Activated CD8-positive, alpha-beta memory T cell treated with anti-CD3 and anti-CD28 coated beads, Interleukin-2, amount 10 ng/mL, durations not matched to agents 7 days and 5 days (primary cell): ENCODE measurements at regions not wholly inside any gene's neighbourhood (a gene's known extent, or its start where the extent isn't known, plus 50 kb on each side); places are given as distances from the start of the nearest gene placed in this dataset.

ENCODE experiments used
- ATAC-seq: fragments of 150-1000 bp; cut with Tn5 transposase; one replicate; pipeline ENCODE4 v1.10.0; 2021; ENCODE audit warnings: moderate library complexity
- CTCF ChIA-PET: fragments of 350-600 bp; sonication (Branson Sonifier 250); formaldehyde crosslinking; loops from one replicate; lab custom pipeline; 2021; ENCODE audit warnings: antibody characterized with exemption; lab: Charles Lee
- DNase-seq: peaks from one replicate; pipeline ENCODE4 v3.0.0-alpha.2; 2020
- H3K27ac Mint-ChIP-seq: one replicate; pipeline ENCODE4 v1.8.0; 2021; ENCODE audit warnings: mild to moderate bottlenecking, mixed read lengths
- H3K27me3 Mint-ChIP-seq: one replicate; pipeline ENCODE4 v1.8.0; 2021; ENCODE audit warnings: mixed read lengths
- H3K36me3 Mint-ChIP-seq: one replicate; pipeline ENCODE4 v1.8.0; 2021; ENCODE audit warnings: mild to moderate bottlenecking, mixed read lengths
- H3K4me1 Mint-ChIP-seq: one replicate; pipeline ENCODE4 v1.8.0; 2021; ENCODE audit warnings: mixed read lengths
- H3K4me3 Mint-ChIP-seq: one replicate; pipeline ENCODE4 v1.8.0; 2021; ENCODE audit warnings: mild to moderate bottlenecking, moderate library complexity, mixed read lengths
- H3K9me3 Mint-ChIP-seq: one replicate; pipeline ENCODE4 v1.8.0; 2022; ENCODE audit warnings: low read depth, mixed read lengths

- H3K27me3 Mint-ChIP-seq: no peaks in the 10 kb centered on the region
- H3K4me1 Mint-ChIP-seq: no peaks in the 10 kb centered on the region
- H3K36me3 Mint-ChIP-seq: no peaks in the 10 kb centered on the region
- DNase-seq: no peak
- no peak for ATAC-seq
- no peak overlapping the region for H3K27ac Mint-ChIP-seq
- CTCF ChIA-PET: no interaction called here
- no peaks in the 10 kb centered on the region for H3K9me3 Mint-ChIP-seq
- H3K4me3 Mint-ChIP-seq: no peak overlapping the region
Observed at GRCh38 chr2:17252258-17252657, 266.0 kb downstream of the RAD51AP2 start.

- H3K36me3 Mint-ChIP-seq: no peaks in the 10 kb centered on the region
Observed at GRCh38 chr2:17251171-17251570, 267.1 kb downstream of the RAD51AP2 start.

GRCh38 chr2:17249249-17249648, 269.0 kb downstream of the RAD51AP2 start:
- Mint-ChIP-seq H3K27me3 (no peaks in the 10 kb centered on the region), H3K36me3 (no peaks in the 10 kb centered on the region), H3K27ac (no peak overlapping the region), H3K4me1 (no peaks in the 10 kb centered on the region), H3K9me3 (no peaks in the 10 kb centered on the region), H3K4me3 (no peak overlapping the region)
- ATAC-seq (no peak), DNase-seq (no peak)
- CTCF ChIA-PET: no interaction called here

More at GRCh38 chr2:17251171-17251570, 267.1 kb downstream of the RAD51AP2 start:
- Mint-ChIP-seq H3K4me3 (no peak overlapping the region), H3K4me1 (no peaks in the 10 kb centered on the region), H3K9me3 (no peaks in the 10 kb centered on the region), H3K27ac (no peak overlapping the region), H3K27me3 (no peaks in the 10 kb centered on the region)
- DNase-seq: no peak
- no peak for ATAC-seq
- CTCF ChIA-PET: no interaction called here

DNA sequence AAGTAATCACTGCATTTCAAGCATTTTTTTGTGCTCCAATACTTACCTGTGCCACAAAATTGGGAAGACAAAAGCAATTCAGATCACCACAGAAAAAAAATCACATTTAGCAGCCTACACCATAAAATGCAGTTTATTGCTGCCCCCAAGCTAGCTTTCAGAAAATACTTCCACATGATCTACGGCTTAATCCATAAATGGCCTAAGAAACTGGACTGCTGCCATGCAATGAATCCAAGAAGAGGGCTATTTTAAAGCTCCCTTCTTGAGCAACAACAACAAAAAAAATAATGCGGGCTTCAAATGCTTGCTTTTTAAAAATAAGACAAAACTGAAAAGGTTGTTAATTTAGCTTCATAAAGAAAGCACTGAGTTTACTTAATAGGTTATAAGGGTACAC, 272.3 kb downstream of the RAD51AP2 start:
- H3K27me3 Mint-ChIP-seq: no peaks in the 10 kb centered on the region
- H3K4me1 Mint-ChIP-seq: no peaks in the 10 kb centered on the region
- no peaks in the 10 kb centered on the region for H3K36me3 Mint-ChIP-seq
- ATAC-seq (no peak), DNase-seq (no peak)
- CTCF ChIA-PET: no interaction called here
- no peaks in the 10 kb centered on the region for H3K9me3 Mint-ChIP-seq
- no peak overlapping the region for H3K4me3 Mint-ChIP-seq
- no peak overlapping the region for H3K27ac Mint-ChIP-seq

DNA sequence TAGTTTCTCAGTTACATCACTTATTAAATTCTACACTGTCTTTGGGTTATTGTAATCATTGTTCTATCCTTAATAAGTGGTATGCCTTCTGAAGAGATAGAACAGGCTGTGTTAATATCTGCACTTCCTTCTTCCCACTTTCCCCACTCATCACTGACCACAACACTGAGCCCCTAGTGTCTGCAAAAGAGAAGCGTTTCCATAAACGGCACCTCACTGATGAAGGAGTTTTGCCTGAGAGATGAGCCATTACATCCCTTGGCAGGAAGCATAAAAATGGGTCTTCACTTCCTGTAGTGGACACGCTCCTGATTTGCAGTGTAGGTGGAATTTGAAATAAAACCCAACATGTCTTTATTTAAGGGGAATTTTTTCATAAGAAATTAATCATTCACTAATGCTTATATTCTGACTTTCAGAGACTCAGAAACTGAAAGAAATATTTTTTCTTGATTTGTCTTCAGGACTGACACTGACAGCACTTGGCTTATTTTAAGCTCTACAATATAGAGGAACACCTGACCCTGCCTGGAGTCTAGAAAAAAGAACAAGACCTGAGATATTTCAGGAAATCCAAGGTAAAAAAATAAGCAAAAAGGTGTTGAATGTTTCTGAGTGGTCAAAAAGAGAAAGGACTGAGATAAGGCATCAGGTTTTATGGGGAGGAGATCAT, 275.3 kb downstream of the RAD51AP2 start:
- no peak for DNase-seq
- H3K4me3 Mint-ChIP-seq: no peak overlapping the region
- CTCF ChIA-PET: no interaction called here
- no peaks in the 10 kb centered on the region for H3K9me3 Mint-ChIP-seq
- H3K4me1 Mint-ChIP-seq: no peaks in the 10 kb centered on the region
- no peak for ATAC-seq
- H3K27me3 Mint-ChIP-seq: no peaks in the 10 kb centered on the region
- no peaks in the 10 kb centered on the region for H3K36me3 Mint-ChIP-seq
- no peak overlapping the region for H3K27ac Mint-ChIP-seq

GRCh38 chr2:17239550-17239949, 278.7 kb downstream of the RAD51AP2 start:
- H3K27me3 Mint-ChIP-seq: no peaks in the 10 kb centered on the region
- CTCF ChIA-PET: no interaction called here
- no peaks in the 10 kb centered on the region for H3K36me3 Mint-ChIP-seq
- ATAC-seq: no peak
- no peaks in the 10 kb centered on the region for H3K9me3 Mint-ChIP-seq
- no peak overlapping the region for H3K27ac Mint-ChIP-seq
- no peaks in the 10 kb centered on the region for H3K4me1 Mint-ChIP-seq
- H3K4me3 Mint-ChIP-seq: no peak overlapping the region
- no peak for DNase-seq

DNA sequence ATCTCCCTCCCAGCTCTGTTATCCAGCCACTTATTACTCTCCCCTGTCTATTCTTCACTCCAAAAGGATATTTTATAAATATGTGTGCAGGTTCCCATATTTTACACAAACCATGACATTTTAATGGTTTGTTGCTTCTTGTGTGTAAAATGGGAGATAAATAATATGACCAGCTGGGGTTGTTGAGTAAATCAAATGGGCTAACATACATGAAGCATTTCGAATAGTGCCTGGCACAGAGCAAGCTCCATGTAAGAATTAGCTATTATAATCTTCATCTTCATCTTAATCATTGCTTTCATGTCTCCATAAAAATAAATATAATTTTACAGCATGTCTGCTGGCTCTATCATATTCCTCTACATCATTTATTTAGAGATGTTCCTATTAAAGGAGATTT, 283.1 kb downstream of the RAD51AP2 start:
- CTCF ChIA-PET: no interaction called here
- Mint-ChIP-seq H3K9me3 (no peaks in the 10 kb centered on the region), H3K27ac (no peak overlapping the region), H3K4me1 (no peaks in the 10 kb centered on the region), H3K27me3 (no peaks in the 10 kb centered on the region), H3K36me3 (no peaks in the 10 kb centered on the region), H3K4me3 (no peak overlapping the region)
- ATAC-seq: no peak
- DNase-seq: no peak

DNA sequence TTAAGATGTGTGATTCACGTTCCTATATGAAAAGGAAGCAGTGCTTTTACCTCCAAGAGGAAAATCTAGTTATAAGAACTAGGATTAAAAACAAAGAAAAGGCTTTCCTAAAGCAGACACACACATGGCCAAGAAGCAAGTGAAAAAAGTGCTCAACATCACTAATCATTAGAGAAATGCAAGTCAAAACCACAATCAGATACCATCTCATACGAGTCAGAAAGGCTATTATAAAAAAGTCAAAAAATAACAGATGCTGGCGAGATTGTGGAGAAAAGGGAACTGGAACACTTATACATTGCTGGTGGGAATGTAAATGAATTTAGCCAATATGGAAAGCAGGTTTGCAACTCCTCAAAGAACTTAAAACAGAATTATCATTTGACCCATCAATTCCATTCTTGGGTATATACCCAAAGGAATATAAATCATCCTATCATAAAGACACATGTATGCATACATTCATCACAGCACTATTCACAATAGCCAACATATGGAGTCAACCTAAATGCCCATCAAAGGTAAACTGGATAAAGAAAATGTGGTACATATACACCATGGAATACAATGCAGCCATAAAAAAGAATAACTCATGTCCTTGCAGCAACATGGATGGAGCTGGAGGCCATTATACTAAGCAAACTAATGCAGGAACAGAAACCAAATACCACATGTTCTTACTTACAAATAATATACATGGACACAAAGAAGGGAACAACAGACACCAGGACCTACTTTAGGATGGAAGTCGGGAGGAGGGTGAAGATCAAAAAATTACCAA, 285.3 kb downstream of the RAD51AP2 start:
- Mint-ChIP-seq H3K27ac (no peak overlapping the region), H3K36me3 (no peaks in the 10 kb centered on the region), H3K4me3 (no peak overlapping the region)

DNA sequence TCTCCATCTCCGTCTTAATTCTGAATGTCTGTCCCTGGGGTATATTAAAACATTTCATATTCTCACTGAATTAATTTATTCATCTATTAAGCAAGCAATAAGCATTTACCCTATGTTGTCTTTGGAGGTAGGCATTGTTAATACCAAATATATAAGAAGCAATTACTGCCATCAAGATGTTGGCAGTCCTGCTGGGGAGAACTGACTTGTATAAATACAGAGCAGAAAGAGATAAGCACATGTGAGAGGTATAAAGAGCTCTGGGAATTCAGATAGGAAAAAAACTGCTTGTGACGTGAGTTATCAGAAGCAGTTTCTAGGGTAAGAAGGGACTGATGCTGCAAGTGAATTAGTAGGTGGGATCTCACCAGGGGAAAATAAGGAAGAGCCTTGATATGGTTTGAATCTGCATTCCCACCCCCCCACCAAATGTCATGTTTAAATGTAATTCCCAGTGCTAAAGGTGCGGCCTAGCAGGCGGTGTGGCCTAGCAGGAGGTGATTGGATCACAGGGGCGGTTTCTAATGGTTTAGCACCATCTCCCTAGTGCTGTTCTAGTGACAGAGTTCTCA, 286.8 kb downstream of the RAD51AP2 start:
- Mint-ChIP-seq H3K4me1 (no peaks in the 10 kb centered on the region), H3K9me3 (peaks cover 2% of the 10 kb centered on the region), H3K27me3 (no peaks in the 10 kb centered on the region), H3K27ac (no peak overlapping the region), H3K36me3 (no peaks in the 10 kb centered on the region), H3K4me3 (no peak overlapping the region)
- ATAC-seq: no peak
- CTCF ChIA-PET: no interaction called here
- DNase-seq: no peak

More for the DNA sequence above, 285.3 kb downstream of the RAD51AP2 start:
- no peak for ATAC-seq
- no peak for DNase-seq
- H3K27me3 Mint-ChIP-seq: no peaks in the 10 kb centered on the region
- H3K4me1 Mint-ChIP-seq: no peaks in the 10 kb centered on the region
- peaks cover 2% of the 10 kb centered on the region for H3K9me3 Mint-ChIP-seq
- CTCF ChIA-PET: no interaction called here

GRCh38 chr2:17229414-17229813, 288.8 kb downstream of the RAD51AP2 start:
- Mint-ChIP-seq H3K4me1 (no peaks in the 10 kb centered on the region), H3K27me3 (no peaks in the 10 kb centered on the region), H3K27ac (no peak overlapping the region), H3K36me3 (no peaks in the 10 kb centered on the region), H3K9me3 (peaks cover 2% of the 10 kb centered on the region), H3K4me3 (no peak overlapping the region)
- ATAC-seq (no peak), DNase-seq (no peak)
- CTCF ChIA-PET: no interaction called here

GRCh38 chr2:17228461-17228860, 289.8 kb downstream of the RAD51AP2 start:
- no peak for ATAC-seq
- no peaks in the 10 kb centered on the region for H3K36me3 Mint-ChIP-seq
- CTCF ChIA-PET: no interaction called here
- DNase-seq: no peak
- peaks cover 2% of the 10 kb centered on the region for H3K9me3 Mint-ChIP-seq
- no peaks in the 10 kb centered on the region for H3K27me3 Mint-ChIP-seq
- no peaks in the 10 kb centered on the region for H3K4me1 Mint-ChIP-seq
- no peak overlapping the region for H3K4me3 Mint-ChIP-seq
- no peak overlapping the region for H3K27ac Mint-ChIP-seq

- ATAC-seq: no peak
- Mint-ChIP-seq H3K4me3 (no peak overlapping the region), H3K9me3 (peaks cover 2% of the 10 kb centered on the region)
Observed at GRCh38 chr2:17227856-17228255, 290.4 kb downstream of the RAD51AP2 start.

GRCh38 chr2:17226941-17227490, 291.2 kb downstream of the RAD51AP2 start:
- H3K27me3 Mint-ChIP-seq: no peaks in the 10 kb centered on the region
- ATAC-seq: no peak

More at GRCh38 chr2:17227856-17228255, 290.4 kb downstream of the RAD51AP2 start:
- DNase-seq: no peak
- Mint-ChIP-seq H3K27me3 (no peaks in the 10 kb centered on the region), H3K4me1 (no peaks in the 10 kb centered on the region), H3K27ac (no peak overlapping the region), H3K36me3 (no peaks in the 10 kb centered on the region)
- CTCF ChIA-PET: no interaction called here

GRCh38 chr2:17223211-17223610, 295.0 kb downstream of the RAD51AP2 start:
- CTCF ChIA-PET: no interaction called here
- Mint-ChIP-seq H3K27ac (no peak overlapping the region), H3K36me3 (no peaks in the 10 kb centered on the region), H3K27me3 (no peaks in the 10 kb centered on the region), H3K9me3 (peaks cover 3% of the 10 kb centered on the region), H3K4me3 (no peak overlapping the region), H3K4me1 (no peaks in the 10 kb centered on the region)
- ATAC-seq (no peak), DNase-seq (no peak)

More at GRCh38 chr2:17226941-17227490, 291.2 kb downstream of the RAD51AP2 start:
- CTCF ChIA-PET: no interaction called here
- no peaks in the 10 kb centered on the region for H3K4me1 Mint-ChIP-seq
- H3K9me3 Mint-ChIP-seq: peaks cover 2% of the 10 kb centered on the region
- H3K36me3 Mint-ChIP-seq: no peaks in the 10 kb centered on the region
- H3K27ac Mint-ChIP-seq: no peak overlapping the region
- H3K4me3 Mint-ChIP-seq: no peak overlapping the region
- DNase-seq: no peak
